ENCODE measurements at regions not wholly inside any gene's neighbourhood (a gene's known extent, or its start where the extent isn't known, plus 50 kb on each side); places are given as distances from the start of the nearest gene placed in this dataset.

DNA sequence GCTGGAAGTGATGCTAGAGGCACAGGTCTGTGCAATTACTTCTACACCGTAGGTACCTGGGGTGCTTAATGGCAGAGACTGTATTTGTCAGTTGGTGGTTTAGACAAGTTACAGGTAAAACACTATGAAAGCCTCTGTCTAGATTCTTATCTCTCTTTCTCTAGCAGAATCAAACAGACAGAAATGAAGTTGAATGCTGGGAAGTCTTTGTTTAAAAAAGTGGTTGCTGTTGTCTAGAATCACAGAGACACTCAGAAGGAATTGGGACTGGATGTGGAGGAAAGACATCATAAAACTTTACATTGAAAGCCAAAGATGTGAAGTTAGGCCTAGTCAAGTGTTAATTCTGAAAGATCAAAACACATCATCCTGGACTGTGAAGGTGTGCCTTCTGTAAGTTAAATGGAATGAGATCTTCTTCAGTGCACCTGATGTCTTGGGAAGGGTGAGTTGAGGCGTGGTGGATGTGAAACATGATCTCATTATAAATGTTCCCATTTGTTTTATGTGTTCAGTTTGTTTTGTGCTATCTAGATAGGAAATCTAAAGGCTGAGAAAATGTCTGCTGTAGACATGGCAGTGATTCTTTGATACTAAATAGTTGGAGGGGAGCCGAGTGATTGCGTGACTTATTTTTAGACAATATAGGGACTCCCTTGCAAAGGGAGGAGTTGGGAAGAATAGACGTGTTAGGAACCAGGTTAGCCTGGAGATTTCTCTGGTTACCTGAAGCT lies 290.2 kb downstream of the SOX4 start:
- TF ChIP-seq, protein P1, sequence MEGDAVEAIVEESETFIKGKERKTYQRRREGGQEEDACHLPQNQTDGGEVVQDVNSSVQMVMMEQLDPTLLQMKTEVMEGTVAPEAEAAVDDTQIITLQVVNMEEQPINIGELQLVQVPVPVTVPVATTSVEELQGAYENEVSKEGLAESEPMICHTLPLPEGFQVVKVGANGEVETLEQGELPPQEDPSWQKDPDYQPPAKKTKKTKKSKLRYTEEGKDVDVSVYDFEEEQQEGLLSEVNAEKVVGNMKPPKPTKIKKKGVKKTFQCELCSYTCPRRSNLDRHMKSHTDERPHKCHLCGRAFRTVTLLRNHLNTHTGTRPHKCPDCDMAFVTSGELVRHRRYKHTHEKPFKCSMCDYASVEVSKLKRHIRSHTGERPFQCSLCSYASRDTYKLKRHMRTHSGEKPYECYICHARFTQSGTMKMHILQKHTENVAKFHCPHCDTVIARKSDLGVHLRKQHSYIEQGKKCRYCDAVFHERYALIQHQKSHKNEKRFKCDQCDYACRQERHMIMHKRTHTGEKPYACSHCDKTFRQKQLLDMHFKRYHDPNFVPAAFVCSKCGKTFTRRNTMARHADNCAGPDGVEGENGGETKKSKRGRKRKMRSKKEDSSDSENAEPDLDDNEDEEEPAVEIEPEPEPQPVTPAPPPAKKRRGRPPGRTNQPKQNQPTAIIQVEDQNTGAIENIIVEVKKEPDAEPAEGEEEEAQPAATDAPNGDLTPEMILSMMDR (IDR thresholded peaks at IDR 0.05), result no peak
- no peak for ATAC-seq (ENCODE audit: low FRiP score)
- no peak for DNase-seq (ENCODE audit: low spot score)

DNA sequence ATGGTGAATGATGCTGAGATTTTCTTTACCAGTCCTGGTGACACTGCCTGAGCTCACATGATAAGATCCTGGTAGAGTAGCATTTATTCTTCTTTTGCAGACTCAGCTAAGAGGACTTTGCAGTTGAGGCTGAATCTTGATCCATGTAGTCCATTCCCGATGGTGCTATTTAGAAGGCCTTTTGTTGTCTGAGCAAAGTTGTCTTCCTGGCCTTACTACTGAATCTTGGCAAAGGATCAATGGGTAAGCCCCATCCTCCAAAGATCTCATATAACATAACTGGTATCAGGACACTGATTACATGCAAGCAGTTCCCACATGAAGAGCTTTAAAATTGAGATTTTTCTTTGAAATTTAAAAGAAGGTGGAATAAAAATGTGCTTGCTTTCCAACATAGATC lies 291.6 kb downstream of the SOX4 start:
- ATAC-seq (ENCODE audit: low FRiP score) (no peak), DNase-seq (ENCODE audit: low spot score) (no peak)
- TF ChIP-seq, protein P1 (IDR thresholded peaks at IDR 0.05), result no peak

DNA sequence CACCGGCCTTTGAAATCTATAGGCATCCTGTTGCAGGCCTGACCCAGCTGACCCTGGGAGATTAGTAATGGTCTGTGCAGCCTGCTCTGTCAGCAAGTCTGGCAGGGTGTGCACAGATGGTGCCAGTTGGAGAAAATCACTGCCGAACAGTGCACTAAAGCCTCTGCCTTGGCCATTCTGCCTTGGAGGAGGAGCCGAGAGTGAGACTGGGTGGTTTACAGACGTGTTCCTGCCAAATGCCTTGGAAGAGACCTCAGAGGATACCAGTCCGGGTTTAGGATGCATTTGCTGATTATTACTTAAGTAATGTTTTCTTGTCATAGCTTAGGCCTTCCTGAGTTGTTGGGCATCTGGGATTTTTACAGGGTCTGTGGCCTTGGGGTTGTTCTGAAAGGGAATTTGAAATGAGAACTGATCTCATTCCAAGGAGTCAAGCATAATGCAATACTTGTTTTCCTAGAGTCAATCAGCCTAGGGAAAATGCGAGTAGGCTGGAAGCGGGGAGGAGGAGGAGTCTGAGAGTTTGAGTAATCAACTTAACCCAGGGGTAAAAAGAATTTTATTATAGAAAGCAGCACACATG lies 292.1 kb downstream of the SOX4 start:
- DNase-seq (ENCODE audit: low spot score) (no peak), ATAC-seq (ENCODE audit: low FRiP score) (peak; percentile 79)
- TF ChIP-seq, protein P1 (IDR thresholded peaks at IDR 0.05), result no peak

DNA sequence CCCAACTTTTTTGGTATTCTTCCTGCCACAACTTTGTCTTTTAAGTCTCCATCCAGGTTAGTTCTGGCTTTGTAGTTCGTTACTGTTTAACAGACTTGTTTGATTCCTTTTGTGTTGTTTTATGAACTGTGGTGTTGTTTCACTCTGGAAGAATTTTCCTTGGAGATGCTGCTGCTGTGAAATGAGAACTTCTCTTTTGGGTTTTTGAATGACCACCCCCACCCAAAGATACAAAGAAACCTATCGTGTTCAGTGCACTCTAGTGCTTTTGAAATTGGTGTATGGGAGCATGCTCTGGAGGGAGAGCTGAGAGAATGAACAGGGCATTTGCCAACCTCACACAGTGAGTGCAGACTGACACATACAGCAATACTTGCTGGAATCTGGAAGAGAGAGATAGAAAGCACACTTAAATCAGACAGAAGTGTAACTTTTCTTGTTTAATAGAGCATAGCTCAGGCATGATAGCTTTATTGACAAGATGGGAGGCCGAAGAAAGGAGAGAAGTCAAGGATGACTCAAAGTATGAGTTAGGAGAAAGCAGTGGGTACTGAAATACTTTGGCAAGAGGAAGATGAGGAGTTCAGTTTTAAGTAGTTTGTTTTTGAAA lies 293.1 kb downstream of the SOX4 start:
- DNase-seq (ENCODE audit: low spot score) (no peak), ATAC-seq (ENCODE audit: low FRiP score) (peak; percentile 68)
- TF ChIP-seq, protein P1 (IDR thresholded peaks at IDR 0.05), result no peak

DNA sequence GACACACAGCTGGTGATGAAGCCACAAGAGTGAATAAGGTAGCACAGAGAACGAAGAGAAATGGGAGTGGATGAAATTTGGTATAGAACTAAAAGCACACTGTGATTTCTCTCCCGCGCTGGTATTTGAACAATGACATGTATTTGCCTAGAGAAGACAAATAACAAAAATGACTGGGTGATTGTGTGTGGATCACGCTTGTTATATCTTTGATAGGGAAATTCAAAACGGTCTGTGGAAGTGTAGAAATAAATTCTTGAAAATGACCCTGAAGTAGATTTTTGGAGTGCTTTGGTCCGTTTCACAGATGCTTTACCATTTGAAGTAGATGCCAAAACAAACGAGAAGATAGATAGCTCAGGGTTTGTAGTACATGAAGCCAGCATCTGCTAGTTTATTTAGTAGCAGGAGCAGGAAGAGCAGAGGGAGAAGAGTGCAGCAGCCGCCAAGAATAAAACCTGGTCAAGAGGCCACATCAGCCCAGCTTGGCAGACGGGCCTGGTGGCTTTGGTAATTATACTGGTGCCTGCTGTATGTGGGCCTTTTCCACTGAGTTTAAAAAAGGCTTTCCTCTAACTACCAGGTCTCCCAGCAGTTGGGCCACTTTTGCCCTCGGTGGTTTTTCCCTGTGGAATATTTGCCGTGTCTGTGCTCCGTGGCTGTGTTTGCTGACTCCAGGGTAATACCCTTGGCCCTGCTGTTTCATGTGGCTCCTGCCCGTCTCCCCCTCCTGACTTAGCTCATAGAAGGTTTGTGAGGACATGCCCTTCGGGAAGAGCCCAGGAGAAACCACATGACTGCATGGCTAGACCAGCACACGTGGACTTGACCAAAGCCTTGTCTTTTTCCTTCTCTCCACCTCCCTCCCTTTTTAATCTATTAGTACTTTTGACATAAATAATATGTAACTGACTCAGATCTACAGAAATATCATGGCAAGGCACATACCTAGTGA lies 294.0 kb downstream of the SOX4 start:
- TF ChIP-seq, protein P1 (IDR thresholded peaks at IDR 0.05), result no peak
- no peak for ATAC-seq (ENCODE audit: low FRiP score)

DNA sequence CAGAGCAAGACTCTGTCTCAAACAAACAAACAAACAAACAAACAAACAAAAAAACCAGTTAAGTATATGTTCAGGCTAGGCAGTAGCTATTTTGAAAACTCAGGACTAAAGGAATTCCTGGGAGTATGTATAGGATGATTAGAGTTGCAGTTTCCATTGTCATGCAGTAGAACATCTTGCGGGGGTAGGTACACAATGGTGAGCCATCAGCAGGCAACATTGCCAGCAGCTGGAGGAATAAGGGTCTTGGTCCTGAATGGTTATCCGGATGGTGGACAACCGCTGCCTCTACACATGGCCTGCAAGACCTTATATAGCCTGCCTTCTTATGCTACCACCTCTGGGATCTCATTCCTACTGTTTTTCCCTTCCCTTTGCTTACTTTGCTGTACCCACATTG lies 297.5 kb downstream of the SOX4 start:
- ATAC-seq (ENCODE audit: low FRiP score) (no peak), DNase-seq (ENCODE audit: low spot score) (no peak)
- TF ChIP-seq, protein P1 (IDR thresholded peaks at IDR 0.05), result no peak

More for the DNA sequence above, 294.0 kb downstream of the SOX4 start:
- DNase-seq (ENCODE audit: low spot score), result no peak

All from omental fat pad (tissue), 3 donors.